Kidney capillary endothelial cell (primary cell): ENCODE measurements at regions not wholly inside any gene's neighbourhood (a gene's known extent, or its start where the extent isn't known, plus 50 kb on each side); places are given as distances from the start of the nearest gene placed in this dataset.
"Not testable (repeated sequence)": the region's sequence is repeated elsewhere in the genome, so short reads cannot be mapped to it uniquely, and the experiment has no call there.

Experiments
- DNase-seq: peaks from one replicate; pipeline ENCODE4 v3.0.0-alpha.2; 2018; ENCODE audit warnings: low spot score

DNA sequence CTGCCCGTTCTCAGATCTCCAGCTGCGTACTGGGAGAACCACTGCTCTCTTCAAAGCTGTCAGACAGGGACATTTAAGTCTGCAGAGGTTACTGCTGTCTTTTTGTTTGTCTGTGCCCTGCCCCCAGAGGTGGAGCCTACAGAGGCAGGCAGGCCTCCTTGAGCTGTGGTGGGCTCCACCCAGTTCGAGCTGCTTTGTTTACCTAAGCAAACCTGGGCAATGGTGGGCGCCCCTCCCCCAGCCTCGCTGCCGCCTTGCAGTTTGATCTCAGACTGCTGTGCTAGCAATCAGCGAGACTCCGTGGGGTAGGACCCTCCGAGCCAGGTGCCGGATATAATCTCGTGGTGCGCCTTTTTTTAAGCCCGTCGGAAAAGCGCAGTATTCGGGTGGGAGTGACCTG, 66.2 kb upstream of the GPR141 start:
- not testable (repeated sequence) for DNase-seq

DNA sequence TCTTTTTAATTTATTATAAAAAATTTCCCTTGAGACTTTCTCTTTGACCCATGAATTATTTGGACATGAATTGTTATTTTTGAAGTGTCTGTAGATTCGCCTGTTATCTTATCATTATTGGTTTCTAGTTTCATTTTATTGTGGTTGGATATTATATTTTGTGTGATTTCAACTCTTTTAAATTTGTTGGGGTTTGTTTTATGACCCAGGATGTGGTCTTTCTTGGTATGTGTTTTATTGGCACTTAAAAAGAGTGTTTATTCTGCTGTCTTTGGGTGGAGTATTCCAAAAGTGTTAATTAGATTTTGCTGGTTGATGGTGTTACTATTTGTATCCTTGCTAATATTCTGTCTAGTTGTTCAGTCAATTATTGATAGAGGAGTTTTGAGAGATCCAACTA, 50.5 kb upstream of the GPR141 start:
- DNase-seq, result no peak
